SK-N-SH treated with all-trans-retinoic acid at 6 μM for 48 hours (cell line): ENCODE measurements at regions not wholly inside any gene's neighbourhood (a gene's known extent, or its start where the extent isn't known, plus 50 kb on each side); places are given as distances from the start of the nearest gene placed in this dataset.

Source experiments
- BACH2 ChIP-seq: fragments of 250-450 bp; sonication (Bioruptor Pico); IDR thresholded peaks from 2 replicates; pipeline ENCODE4 v1.9.0; 2021; ENCODE audit warnings: mild to moderate bottlenecking, borderline replicate concordance
- ISL1 ChIP-seq: fragments of 250-450 bp; sonication (Bioruptor Pico); IDR thresholded peaks from 2 replicates; pipeline ENCODE4 v2.1.2; 2022; ENCODE audit warnings: mild to moderate bottlenecking, moderate library complexity
- OSR1 ChIP-seq: fragments of 250-450 bp; sonication (Bioruptor Pico); IDR thresholded peaks from 2 replicates; pipeline ENCODE4 v1.8.0; 2022; ENCODE audit warnings: moderate library complexity, mild to moderate bottlenecking, inconsistent platforms
- PATZ1 ChIP-seq: fragments of 250-450 bp; sonication (Bioruptor Pico); IDR thresholded peaks from 2 replicates; pipeline ENCODE4 v1.8.0; 2020; ENCODE audit warnings: mild to moderate bottlenecking, moderate library complexity, borderline replicate concordance
- POU6F1 ChIP-seq: fragments of 250-450 bp; sonication (Bioruptor Pico); IDR thresholded peaks from 2 replicates; pipeline ENCODE4 v1.8.0; 2021; ENCODE audit warnings: low read depth, mild to moderate bottlenecking, moderate library complexity, borderline replicate concordance
- PPARA ChIP-seq: fragments of 250-450 bp; sonication (Bioruptor Pico); IDR thresholded peaks from 2 replicates; pipeline ENCODE4 v1.5.0; 2020; ENCODE audit warnings: mild to moderate bottlenecking, borderline replicate concordance
- RARB ChIP-seq: fragments of 250-450 bp; sonication (Bioruptor Pico); IDR thresholded peaks from 2 replicates; pipeline ENCODE4 v1.8.0; 2021; ENCODE audit warnings: mild to moderate bottlenecking, moderate library complexity
- SNAI2 ChIP-seq: fragments of 250-450 bp; sonication (Bioruptor Pico); IDR thresholded peaks from 2 replicates; pipeline ENCODE4 v1.5.0; 2020; ENCODE audit warnings: mild to moderate bottlenecking, moderate library complexity
- TCF4 ChIP-seq: fragments of 250-450 bp; sonication (Bioruptor Pico); IDR thresholded peaks from 2 replicates; pipeline ENCODE4 v1.8.0; 2021; ENCODE audit warnings: mild to moderate bottlenecking, moderate library complexity, borderline replicate concordance
- ZFP3 ChIP-seq: fragments of 250-450 bp; sonication (Bioruptor Pico); IDR thresholded peaks from 2 replicates; pipeline ENCODE4 v1.5.0; 2020; ENCODE audit warnings: mild to moderate bottlenecking, moderate library complexity
- ZFP30 ChIP-seq: fragments of 450-650 bp; formaldehyde crosslinking; IDR thresholded peaks from 2 replicates; pipeline ENCODE4 v1.5.0; 2022; ENCODE audit warnings: mild to moderate bottlenecking, moderate library complexity
- ZNF565 ChIP-seq: fragments of 450-650 bp; formaldehyde crosslinking; conservative IDR thresholded peaks from 2 replicates; pipeline ENCODE4 v1.5.0; 2020; ENCODE audit warnings: low read depth, mild to moderate bottlenecking, moderate library complexity
- TF ChIP-seq, protein P1 (sequence below): fragments of 250-450 bp; sonication (Bioruptor Pico); IDR thresholded peaks from 2 replicates; pipeline ENCODE4 v1.5.0; 2020; ENCODE audit warnings: mild to moderate bottlenecking, moderate library complexity

- TF ChIP-seq POU6F1 (no peak), ZNF565 (CRISPR knock-in tag) (no peak), ISL1 (CRISPR knock-in tag) (no peak), PATZ1 (CRISPR knock-in tag) (no peak), SNAI2 (CRISPR knock-in tag) (no peak), BACH2 (no peak), ZFP30 (no peak), TCF4 (CRISPR knock-in tag) (no peak), PPARA (CRISPR knock-in tag) (no peak), RARB (CRISPR knock-in tag) (no peak), OSR1 (CRISPR knock-in tag) (no peak), ZFP3 (CRISPR knock-in tag) (no peak)
- TF ChIP-seq, protein P1, sequence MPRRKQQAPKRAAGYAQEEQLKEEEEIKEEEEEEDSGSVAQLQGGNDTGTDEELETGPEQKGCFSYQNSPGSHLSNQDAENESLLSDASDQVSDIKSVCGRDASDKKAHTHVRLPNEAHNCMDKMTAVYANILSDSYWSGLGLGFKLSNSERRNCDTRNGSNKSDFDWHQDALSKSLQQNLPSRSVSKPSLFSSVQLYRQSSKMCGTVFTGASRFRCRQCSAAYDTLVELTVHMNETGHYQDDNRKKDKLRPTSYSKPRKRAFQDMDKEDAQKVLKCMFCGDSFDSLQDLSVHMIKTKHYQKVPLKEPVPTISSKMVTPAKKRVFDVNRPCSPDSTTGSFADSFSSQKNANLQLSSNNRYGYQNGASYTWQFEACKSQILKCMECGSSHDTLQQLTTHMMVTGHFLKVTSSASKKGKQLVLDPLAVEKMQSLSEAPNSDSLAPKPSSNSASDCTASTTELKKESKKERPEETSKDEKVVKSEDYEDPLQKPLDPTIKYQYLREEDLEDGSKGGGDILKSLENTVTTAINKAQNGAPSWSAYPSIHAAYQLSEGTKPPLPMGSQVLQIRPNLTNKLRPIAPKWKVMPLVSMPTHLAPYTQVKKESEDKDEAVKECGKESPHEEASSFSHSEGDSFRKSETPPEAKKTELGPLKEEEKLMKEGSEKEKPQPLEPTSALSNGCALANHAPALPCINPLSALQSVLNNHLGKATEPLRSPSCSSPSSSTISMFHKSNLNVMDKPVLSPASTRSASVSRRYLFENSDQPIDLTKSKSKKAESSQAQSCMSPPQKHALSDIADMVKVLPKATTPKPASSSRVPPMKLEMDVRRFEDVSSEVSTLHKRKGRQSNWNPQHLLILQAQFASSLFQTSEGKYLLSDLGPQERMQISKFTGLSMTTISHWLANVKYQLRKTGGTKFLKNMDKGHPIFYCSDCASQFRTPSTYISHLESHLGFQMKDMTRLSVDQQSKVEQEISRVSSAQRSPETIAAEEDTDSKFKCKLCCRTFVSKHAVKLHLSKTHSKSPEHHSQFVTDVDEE (CRISPR knock-in tag): no peak
These were observed 205.3 kb upstream of the CNR1 start for GRCh38 chr6:88371480-88371879.
